Stimulated activated naive CD4-positive, alpha-beta T cell (primary cell): ENCODE measurements at regions not wholly inside any gene's neighbourhood (a gene's known extent, or its start where the extent isn't known, plus 50 kb on each side); places are given as distances from the start of the nearest gene placed in this dataset.

Experiments
- DNase-seq, 6 experiments: peaks; one replicate each; lab custom pipeline; 2025; lab: John Stamatoyannopoulos, UW

- no peak for DNase-seq
These were observed 328.7 kb downstream of the SMAD2 start for GRCh38 chr18:47601581-47602272.

GRCh38 chr18:47595831-47596501 is 334.5 kb downstream of the SMAD2 start:
- no peak for DNase-seq

- no peak for DNase-seq
These were observed 335.8 kb downstream of the SMAD2 start for GRCh38 chr18:47594621-47595086.

GRCh38 chr18:47593744-47594472 is 336.6 kb downstream of the SMAD2 start:
- DNase-seq: no peak

- no peak for DNase-seq
These were observed 339.0 kb downstream of the SMAD2 start for GRCh38 chr18:47591429-47591828.

GRCh38 chr18:47587587-47587986 is 336.1 kb upstream of the SKOR2 start:
- DNase-seq: no peak

- no peak for DNase-seq
These were observed 335.1 kb upstream of the SKOR2 start for GRCh38 chr18:47586418-47587070.

GRCh38 chr18:47585914-47586313 is 334.5 kb upstream of the SKOR2 start:
- no peak for DNase-seq

GRCh38 chr18:47585136-47585535 is 333.7 kb upstream of the SKOR2 start:
- no peak for DNase-seq

- no peak for DNase-seq
These were observed 330.6 kb upstream of the SKOR2 start for GRCh38 chr18:47582093-47582492.

- no peak for DNase-seq
These were observed 326.1 kb upstream of the SKOR2 start for GRCh38 chr18:47577520-47577919.

GRCh38 chr18:47574966-47575365 is 323.5 kb upstream of the SKOR2 start:
- DNase-seq: no peak

GRCh38 chr18:47571957-47572356 is 320.5 kb upstream of the SKOR2 start:
- no peak for DNase-seq

- no peak for DNase-seq
These were observed 315.3 kb upstream of the SKOR2 start for GRCh38 chr18:47566809-47567208.

- no peak for DNase-seq
These were observed 309.6 kb upstream of the SKOR2 start for GRCh38 chr18:47560723-47561715.

- no peak for DNase-seq
These were observed 306.8 kb upstream of the SKOR2 start for GRCh38 chr18:47558110-47558750.

GRCh38 chr18:47557160-47557559 is 305.7 kb upstream of the SKOR2 start:
- no peak for DNase-seq

- no peak for DNase-seq
These were observed 301.3 kb upstream of the SKOR2 start for GRCh38 chr18:47552783-47553182.

- no peak for DNase-seq
These were observed 299.2 kb upstream of the SKOR2 start for GRCh38 chr18:47550611-47551010.

- no peak for DNase-seq
These were observed 297.6 kb upstream of the SKOR2 start for GRCh38 chr18:47549021-47549540.
